Parathyroid adenoma (tissue), 2 donors: ENCODE measurements at regions not wholly inside any gene's neighbourhood (a gene's known extent, or its start where the extent isn't known, plus 50 kb on each side); places are given as distances from the start of the nearest gene placed in this dataset.
"Not testable (repeated sequence)": the region's sequence is repeated elsewhere in the genome, so short reads cannot be mapped to it uniquely, and the experiment has no call there.

Experiments used
- H2AFZ ChIP-seq: fragments of 300-600 bp; sonication (generic); one replicate; pipeline ENCODE4 v1.7.0; 2017; ENCODE audit warnings: antibody characterized with exemption, mild to moderate bottlenecking
- H3K27ac ChIP-seq: fragments of 300-600 bp; sonication (generic); one replicate; pipeline ENCODE4 v1.7.0; 2017
- H3K27me3 ChIP-seq: fragments of 300-600 bp; sonication (generic); one replicate; pipeline ENCODE4 v1.7.0; 2017; ENCODE audit warnings: low read length; ENCODE audit not compliant: control insufficient read depth, insufficient read depth
- H3K36me3 ChIP-seq: fragments of 300-600 bp; sonication (generic); one replicate; pipeline ENCODE4 v1.7.0; 2017; ENCODE audit warnings: low read length; ENCODE audit not compliant: control insufficient read depth, insufficient read depth
- H3K4me1 ChIP-seq: fragments of 300-600 bp; sonication (generic); one replicate; pipeline ENCODE4 v1.7.0; 2017; ENCODE audit warnings: control low read depth
- H3K4me2 ChIP-seq: fragments of 300-600 bp; sonication (generic); one replicate; pipeline ENCODE4 v1.7.0; 2017; ENCODE audit warnings: low read length
- H3K4me3 ChIP-seq: fragments of 300-600 bp; sonication (generic); one replicate; pipeline ENCODE4 v1.7.0; 2017; ENCODE audit warnings: low read depth, low read length
- H3K79me2 ChIP-seq: fragments of 300-600 bp; sonication (generic); one replicate; pipeline ENCODE4 v1.7.0; 2017; ENCODE audit warnings: control low read depth
- H3K9ac ChIP-seq: fragments of 300-600 bp; sonication (generic); one replicate; pipeline ENCODE4 v1.7.0; 2017; ENCODE audit warnings: mild to moderate bottlenecking
- H3K9me3 ChIP-seq: fragments of 300-600 bp; sonication (generic); one replicate; pipeline ENCODE4 v1.7.0; 2017; ENCODE audit warnings: low read length; ENCODE audit not compliant: control insufficient read depth
- TF ChIP-seq, protein P1 (sequence below): fragments of 300-600 bp; sonication (generic); IDR thresholded peaks from one replicate; pipeline ENCODE4 v1.7.0; 2017; ENCODE audit warnings: antibody characterized with exemption, mild to moderate bottlenecking
- donor health status: primary hyperparathyroidism.

- H3K27ac ChIP-seq, H3K27me3 ChIP-seq, H3K4me2 ChIP-seq, H3K4me3 ChIP-seq, H3K36me3 ChIP-seq, H3K9me3 ChIP-seq, H3K9ac ChIP-seq, H3K4me1 ChIP-seq, H3K79me2 ChIP-seq, H2AFZ ChIP-seq: not testable (repeated sequence)
These were observed 93.3 kb downstream of the ANKRD30BL start for GRCh38 chr2:132068407-132068806.

- not testable (repeated sequence) for H2AFZ ChIP-seq, H3K27me3 ChIP-seq, H3K27ac ChIP-seq, H3K79me2 ChIP-seq, H3K4me1 ChIP-seq, H3K36me3 ChIP-seq, H3K4me3 ChIP-seq, H3K9ac ChIP-seq, H3K9me3 ChIP-seq, H3K4me2 ChIP-seq
These were observed 96.4 kb downstream of the ANKRD30BL start for GRCh38 chr2:132065391-132065790.

DNA sequence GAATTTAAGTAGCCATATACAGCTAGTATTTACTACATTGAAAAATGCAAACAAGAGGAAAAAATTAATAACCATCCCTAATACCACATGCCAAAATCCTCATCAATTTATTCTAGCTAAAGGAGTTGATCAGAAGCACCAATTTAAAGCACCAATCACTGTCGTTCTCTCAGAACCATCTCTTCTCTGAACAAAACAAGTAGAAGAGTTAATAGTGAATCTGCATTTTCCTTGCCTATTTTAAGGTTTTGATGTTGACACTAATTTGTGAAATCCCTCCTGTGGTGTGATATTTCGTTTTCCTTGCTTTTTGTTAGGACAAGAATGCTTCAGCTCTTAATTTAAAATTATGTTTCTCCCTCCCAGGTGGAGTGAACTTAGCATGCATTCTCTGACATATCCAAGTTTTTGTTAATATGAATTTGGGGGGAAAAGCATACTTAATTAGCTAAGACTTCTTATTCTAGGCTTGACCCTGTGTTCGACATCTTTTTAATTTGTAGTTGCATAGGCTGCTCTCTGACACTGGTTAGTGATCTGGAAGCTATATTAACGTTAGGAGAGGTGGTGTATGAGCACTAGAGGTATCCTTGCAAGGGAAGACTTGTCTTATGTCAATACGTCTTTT is 122.0 kb downstream of the ANKRD30BL start:
- H3K27me3 ChIP-seq, H3K4me1 ChIP-seq, H3K36me3 ChIP-seq: not testable (repeated sequence)

DNA sequence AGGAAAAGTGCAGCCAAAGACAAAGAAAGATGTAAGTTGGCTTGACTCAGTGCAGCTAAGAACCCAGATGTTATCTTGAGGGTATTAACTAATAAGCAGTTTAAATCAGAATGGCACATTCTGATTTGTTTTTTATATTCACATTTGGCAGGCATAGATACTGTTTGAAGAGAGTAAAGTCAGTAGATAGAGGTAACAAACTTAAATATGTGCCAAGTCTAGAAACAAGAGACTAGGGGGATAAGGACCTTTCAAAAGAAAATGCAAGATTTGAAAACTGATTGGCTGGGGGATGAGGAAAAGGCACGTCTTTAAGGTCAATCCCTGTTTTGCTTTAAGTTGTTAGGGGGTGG is 122.9 kb downstream of the ANKRD30BL start:
- H3K9ac ChIP-seq, H3K27me3 ChIP-seq, H3K79me2 ChIP-seq, H3K27ac ChIP-seq, H3K9me3 ChIP-seq, H3K4me1 ChIP-seq, H3K36me3 ChIP-seq: not testable (repeated sequence)
- Histone ChIP-seq H2AFZ (peak overlapping the region; percentile 64), H3K4me2 (peak overlapping the region; percentile 68), H3K4me3 (peak overlapping the region; percentile 47)

More for the DNA sequence above, 122.0 kb downstream of the ANKRD30BL start:
- not testable (repeated sequence) for H2AFZ ChIP-seq, H3K27ac ChIP-seq, H3K9ac ChIP-seq, H3K4me2 ChIP-seq, H3K4me3 ChIP-seq, H3K79me2 ChIP-seq, H3K9me3 ChIP-seq

DNA sequence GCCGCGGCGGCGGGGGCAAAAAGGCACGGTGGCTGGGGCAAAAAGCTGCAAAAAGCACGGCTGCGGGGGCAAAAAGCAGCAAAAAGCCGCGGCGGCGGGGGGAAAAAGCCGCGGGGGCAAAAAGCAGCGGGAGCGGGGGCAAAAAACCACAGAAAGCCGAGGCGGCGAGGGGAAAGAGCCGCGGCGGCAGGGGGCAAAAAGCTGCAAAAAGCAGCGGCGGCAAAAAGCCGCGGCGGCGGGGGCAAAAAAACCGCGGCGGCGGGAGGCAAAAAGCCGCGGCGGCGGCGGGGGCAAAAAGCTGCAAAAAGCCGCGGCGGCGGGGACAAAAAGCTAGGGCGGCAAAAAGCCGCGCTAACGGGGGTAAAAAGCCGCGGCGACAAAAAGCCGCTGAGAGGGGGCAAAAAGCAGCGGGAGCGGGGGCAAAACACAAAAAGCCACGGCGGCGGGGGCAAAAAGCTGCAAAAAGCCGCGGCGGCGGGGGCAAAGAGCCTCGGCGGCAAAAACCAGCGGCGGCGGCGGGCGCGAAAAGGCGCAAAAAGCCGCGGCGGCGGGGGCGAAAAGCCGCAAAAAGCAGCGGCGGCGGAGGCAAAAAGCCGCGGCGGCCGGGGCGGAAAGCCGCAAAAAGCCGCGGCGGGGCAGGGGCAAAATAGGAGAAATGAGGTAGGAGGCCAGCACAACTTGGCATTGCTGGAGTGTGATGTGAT is 123.4 kb downstream of the ANKRD30BL start:
- Histone ChIP-seq H3K4me1 (no peaks in the 10 kb centered on the region), H3K4me2 (peak overlapping the region; percentile 68), H3K79me2 (no peaks in the 10 kb centered on the region), H3K9ac (no peak overlapping the region), H2AFZ (peak overlapping the region; percentile 64), H3K27me3 (no peaks in the 10 kb centered on the region), H3K36me3 (no peaks in the 10 kb centered on the region), H3K4me3 (peak overlapping the region; percentile 47), H3K9me3 (no peaks in the 10 kb centered on the region), H3K27ac (no peak overlapping the region)
- TF ChIP-seq, protein P1, sequence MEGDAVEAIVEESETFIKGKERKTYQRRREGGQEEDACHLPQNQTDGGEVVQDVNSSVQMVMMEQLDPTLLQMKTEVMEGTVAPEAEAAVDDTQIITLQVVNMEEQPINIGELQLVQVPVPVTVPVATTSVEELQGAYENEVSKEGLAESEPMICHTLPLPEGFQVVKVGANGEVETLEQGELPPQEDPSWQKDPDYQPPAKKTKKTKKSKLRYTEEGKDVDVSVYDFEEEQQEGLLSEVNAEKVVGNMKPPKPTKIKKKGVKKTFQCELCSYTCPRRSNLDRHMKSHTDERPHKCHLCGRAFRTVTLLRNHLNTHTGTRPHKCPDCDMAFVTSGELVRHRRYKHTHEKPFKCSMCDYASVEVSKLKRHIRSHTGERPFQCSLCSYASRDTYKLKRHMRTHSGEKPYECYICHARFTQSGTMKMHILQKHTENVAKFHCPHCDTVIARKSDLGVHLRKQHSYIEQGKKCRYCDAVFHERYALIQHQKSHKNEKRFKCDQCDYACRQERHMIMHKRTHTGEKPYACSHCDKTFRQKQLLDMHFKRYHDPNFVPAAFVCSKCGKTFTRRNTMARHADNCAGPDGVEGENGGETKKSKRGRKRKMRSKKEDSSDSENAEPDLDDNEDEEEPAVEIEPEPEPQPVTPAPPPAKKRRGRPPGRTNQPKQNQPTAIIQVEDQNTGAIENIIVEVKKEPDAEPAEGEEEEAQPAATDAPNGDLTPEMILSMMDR, result no peak

GRCh38 chr2:132037527-132038178 is 124.1 kb downstream of the ANKRD30BL start:
- H2AFZ ChIP-seq, result peak overlapping the region; percentile 64
- peak overlapping the region; percentile 47 for H3K4me3 ChIP-seq
- no peaks in the 10 kb centered on the region for H3K4me1 ChIP-seq
- H3K9me3 ChIP-seq, result no peaks in the 10 kb centered on the region
- no peak overlapping the region for H3K27ac ChIP-seq
- H3K36me3 ChIP-seq, result no peaks in the 10 kb centered on the region
- TF ChIP-seq, protein P1, result no peak
- no peaks in the 10 kb centered on the region for H3K27me3 ChIP-seq
- no peaks in the 10 kb centered on the region for H3K79me2 ChIP-seq
- peak overlapping the region; percentile 68 for H3K4me2 ChIP-seq
- no peak overlapping the region for H3K9ac ChIP-seq
